GM12872 (cell line): ENCODE measurements at regions not wholly inside any gene's neighbourhood (a gene's known extent, or its start where the extent isn't known, plus 50 kb on each side); places are given as distances from the start of the nearest gene placed in this dataset.

ENCODE experiments used
- CTCF ChIP-seq: IDR thresholded peaks from 3 replicates; pipeline ENCODE4 v1.5.1; 2011; ENCODE audit warnings: low read depth, mild to moderate bottlenecking, low read length, moderate library complexity; ENCODE audit not compliant: insufficient read depth

GRCh38 chr3:177340243-177340830 lies 143.1 kb upstream of the TBL1XR1 start:
- no peak for TF ChIP-seq CTCF

GRCh38 chr3:177341736-177342419 lies 144.6 kb upstream of the TBL1XR1 start:
- no peak for TF ChIP-seq CTCF

GRCh38 chr3:177343122-177343625 lies 145.9 kb upstream of the TBL1XR1 start:
- TF ChIP-seq CTCF, result no peak

GRCh38 chr3:177345049-177345972 lies 148.0 kb upstream of the TBL1XR1 start:
- TF ChIP-seq CTCF, result no peak

- no peak for TF ChIP-seq CTCF
Measured at GRCh38 chr3:177345973-177346503, 148.8 kb upstream of the TBL1XR1 start.

- no peak for TF ChIP-seq CTCF
Measured at GRCh38 chr3:177346878-177347277, 149.6 kb upstream of the TBL1XR1 start.

GRCh38 chr3:177347611-177348010 lies 150.3 kb upstream of the TBL1XR1 start:
- no peak for TF ChIP-seq CTCF
